Astrocyte (in vitro differentiated cells and primary cell): ENCODE measurements at regions not wholly inside any gene's neighbourhood (a gene's known extent, or its start where the extent isn't known, plus 50 kb on each side); places are given as distances from the start of the nearest gene placed in this dataset.

Source experiments
- DNase-seq: peaks from one replicate; pipeline ENCODE4 v3.0.0-alpha.2; 2010; ENCODE audit warnings: low read depth
- FAIRE-seq: peaks from 2 replicates; lab custom pipeline; 2011; peaks lifted over from hg19 to GRCh38; lab: Jason Lieb, UNC
- H2AFZ ChIP-seq: 2 replicates; pipeline ENCODE4 v1.6.0; 2012; ENCODE audit warnings: low read depth, low read length, inconsistent platforms
- H3K27ac ChIP-seq: 2 replicates; pipeline ENCODE4 v1.5.1; 2011; ENCODE audit warnings: low read depth, low read length, inconsistent platforms
- H3K27me3 ChIP-seq: 2 replicates; pipeline ENCODE4 v1.6.0; 2011; ENCODE audit warnings: low read length, inconsistent platforms; ENCODE audit not compliant: insufficient read depth
- H3K36me3 ChIP-seq: 2 replicates; pipeline ENCODE4 v1.5.1; 2011; ENCODE audit warnings: low read length, inconsistent platforms; ENCODE audit not compliant: insufficient read depth
- H3K4me1 ChIP-seq: 2 replicates; pipeline ENCODE4 v1.5.1; 2011; ENCODE audit warnings: low read length, inconsistent platforms; ENCODE audit not compliant: insufficient read depth
- H3K4me2 ChIP-seq: 2 replicates; pipeline ENCODE4 v1.6.0; 2012; ENCODE audit warnings: low read length, inconsistent platforms
- H3K4me3 ChIP-seq: 2 replicates; pipeline ENCODE4 v1.5.1; 2011; ENCODE audit warnings: low read depth, mild to moderate bottlenecking, low read length, inconsistent platforms; ENCODE audit not compliant: insufficient read depth
- H3K79me2 ChIP-seq: 2 replicates; pipeline ENCODE4 v1.6.0; 2012; ENCODE audit warnings: mild to moderate bottlenecking, low read length, inconsistent platforms; ENCODE audit not compliant: insufficient read depth
- H3K9ac ChIP-seq: 2 replicates; pipeline ENCODE4 v1.6.0; 2012; ENCODE audit warnings: mild to moderate bottlenecking, low read length, inconsistent platforms
- H3K9me3 ChIP-seq: 2 replicates; pipeline ENCODE4 v1.5.1; 2012; ENCODE audit warnings: low read depth, mild to moderate bottlenecking, low read length, inconsistent platforms; ENCODE audit not compliant: insufficient read depth
- H4K20me1 ChIP-seq: 2 replicates; pipeline ENCODE4 v1.6.0; 2012; ENCODE audit warnings: low read length, inconsistent platforms; ENCODE audit not compliant: insufficient read depth
- H3K27ac Mint-ChIP-seq: one replicate; pipeline ENCODE4 v1.8.0; 2021; ENCODE audit warnings: mild to moderate bottlenecking, mixed read lengths; ENCODE audit not compliant: unreplicated experiment
- H3K27me3 Mint-ChIP-seq: one replicate; pipeline ENCODE4 v1.8.0; 2021; ENCODE audit warnings: low read depth, mixed read lengths; ENCODE audit not compliant: unreplicated experiment
- H3K36me3 Mint-ChIP-seq: one replicate; pipeline ENCODE4 v1.8.0; 2021; ENCODE audit warnings: low read depth, mixed read lengths; ENCODE audit not compliant: unreplicated experiment
- H3K4me1 Mint-ChIP-seq: one replicate; pipeline ENCODE4 v1.8.0; 2021; ENCODE audit warnings: low read depth, mixed read lengths; ENCODE audit not compliant: unreplicated experiment
- H3K4me3 Mint-ChIP-seq: one replicate; pipeline ENCODE4 v1.8.0; 2021; ENCODE audit warnings: mild to moderate bottlenecking, moderate library complexity, mixed read lengths; ENCODE audit not compliant: unreplicated experiment
- H3K9me3 Mint-ChIP-seq: one replicate; pipeline ENCODE4 v1.8.0; 2021; ENCODE audit warnings: mild to moderate bottlenecking, mixed read lengths; ENCODE audit not compliant: unreplicated experiment
- CTCF ChIP-seq: IDR thresholded peaks from 2 replicates; pipeline ENCODE4 v1.5.1; 2011; ENCODE audit warnings: low read depth, mild to moderate bottlenecking, inconsistent platforms, low read length, moderate library complexity; ENCODE audit not compliant: insufficient read depth
- EZH2 ChIP-seq: IDR thresholded peaks from 2 replicates; pipeline ENCODE4 v1.6.1; 2012; ENCODE audit warnings: mild to moderate bottlenecking, low read length, inconsistent platforms; ENCODE audit not compliant: insufficient read depth

- Mint-ChIP-seq H3K36me3 (peaks cover 3% of the 10 kb centered on the region), H3K9me3 (no peaks in the 10 kb centered on the region), H3K27me3 (no peaks in the 10 kb centered on the region), H3K4me3 (no peak overlapping the region), H3K27ac (peak overlapping the region; percentile 0), H3K4me1 (peaks cover 30% of the 10 kb centered on the region)
- H3K9me3 ChIP-seq, result no peaks in the 10 kb centered on the region
- FAIRE-seq, result no peak
- no peak overlapping the region for H3K4me3 ChIP-seq
- peak overlapping the region; percentile 79 for H3K27ac ChIP-seq
- no peak overlapping the region for H2AFZ ChIP-seq
- no peaks in the 10 kb centered on the region for H4K20me1 ChIP-seq
- TF ChIP-seq EZH2 (no peak), CTCF (no peak)
- peak overlapping the region; percentile 63 for H3K9ac ChIP-seq
- peaks cover 20% of the 10 kb centered on the region for H3K4me1 ChIP-seq
- H3K36me3 ChIP-seq, result no peaks in the 10 kb centered on the region
- H3K4me2 ChIP-seq, result peak overlapping the region; percentile 36
- DNase-seq, result peak; percentile 62
- H3K27me3 ChIP-seq, result no peaks in the 10 kb centered on the region
- no peaks in the 10 kb centered on the region for H3K79me2 ChIP-seq
Measured at GRCh38 chr13:31965361-31966066, 66.1 kb upstream of the FRY start.

GRCh38 chr13:31967155-31967554, 64.4 kb upstream of the FRY start:
- Histone ChIP-seq H3K27me3 (no peaks in the 10 kb centered on the region), H3K79me2 (no peaks in the 10 kb centered on the region), H2AFZ (no peak overlapping the region), H3K9me3 (no peaks in the 10 kb centered on the region), H3K4me2 (no peak overlapping the region), H3K9ac (no peak overlapping the region), H4K20me1 (no peaks in the 10 kb centered on the region), H3K36me3 (no peaks in the 10 kb centered on the region), H3K4me1 (peaks cover 27% of the 10 kb centered on the region), H3K4me3 (no peak overlapping the region), H3K27ac (no peak overlapping the region)
- Mint-ChIP-seq H3K27ac (no peak overlapping the region), H3K36me3 (peaks cover 3% of the 10 kb centered on the region), H3K9me3 (no peaks in the 10 kb centered on the region), H3K4me1 (peaks cover 24% of the 10 kb centered on the region), H3K4me3 (no peak overlapping the region), H3K27me3 (no peaks in the 10 kb centered on the region)
- TF ChIP-seq EZH2, result no peak
- FAIRE-seq, result no peak
- no peak for DNase-seq

- Histone ChIP-seq H3K4me1 (peaks cover 20% of the 10 kb centered on the region), H3K27ac (no peak overlapping the region), H3K4me2 (no peak overlapping the region), H3K36me3 (no peaks in the 10 kb centered on the region), H3K9me3 (no peaks in the 10 kb centered on the region), H3K79me2 (no peaks in the 10 kb centered on the region), H3K27me3 (no peaks in the 10 kb centered on the region), H3K4me3 (no peak overlapping the region), H2AFZ (no peak overlapping the region), H3K9ac (no peak overlapping the region), H4K20me1 (no peaks in the 10 kb centered on the region)
- H3K36me3 Mint-ChIP-seq, result peaks cover 3% of the 10 kb centered on the region
- peaks cover 15% of the 10 kb centered on the region for H3K4me1 Mint-ChIP-seq
- H3K27me3 Mint-ChIP-seq, result no peaks in the 10 kb centered on the region
- H3K27ac Mint-ChIP-seq, result peak overlapping the region; percentile 6
- TF ChIP-seq EZH2 (no peak), CTCF (no peak)
- no peak overlapping the region for H3K4me3 Mint-ChIP-seq
- H3K9me3 Mint-ChIP-seq, result no peaks in the 10 kb centered on the region
- DNase-seq (no peak), FAIRE-seq (no peak)
Measured at GRCh38 chr13:31968473-31968872, 63.1 kb upstream of the FRY start.
